ENCODE measurements at regions not wholly inside any gene's neighbourhood (a gene's known extent, or its start where the extent isn't known, plus 50 kb on each side); places are given as distances from the start of the nearest gene placed in this dataset.

GRCh38 chr20:11235058-11235457, 561.3 kb upstream of the JAG1 start:
- WGBS, 2 donors = 59 to 75% methylated on average over 3 of the region's 3 CpGs
- H3K9me3 ChIP-seq = no peaks in the 10 kb centered on the region
- ATAC-seq (peak in 2 of 8 donors; percentile 33), DNase-seq (no peak)
- TF ChIP-seq, protein P1, sequence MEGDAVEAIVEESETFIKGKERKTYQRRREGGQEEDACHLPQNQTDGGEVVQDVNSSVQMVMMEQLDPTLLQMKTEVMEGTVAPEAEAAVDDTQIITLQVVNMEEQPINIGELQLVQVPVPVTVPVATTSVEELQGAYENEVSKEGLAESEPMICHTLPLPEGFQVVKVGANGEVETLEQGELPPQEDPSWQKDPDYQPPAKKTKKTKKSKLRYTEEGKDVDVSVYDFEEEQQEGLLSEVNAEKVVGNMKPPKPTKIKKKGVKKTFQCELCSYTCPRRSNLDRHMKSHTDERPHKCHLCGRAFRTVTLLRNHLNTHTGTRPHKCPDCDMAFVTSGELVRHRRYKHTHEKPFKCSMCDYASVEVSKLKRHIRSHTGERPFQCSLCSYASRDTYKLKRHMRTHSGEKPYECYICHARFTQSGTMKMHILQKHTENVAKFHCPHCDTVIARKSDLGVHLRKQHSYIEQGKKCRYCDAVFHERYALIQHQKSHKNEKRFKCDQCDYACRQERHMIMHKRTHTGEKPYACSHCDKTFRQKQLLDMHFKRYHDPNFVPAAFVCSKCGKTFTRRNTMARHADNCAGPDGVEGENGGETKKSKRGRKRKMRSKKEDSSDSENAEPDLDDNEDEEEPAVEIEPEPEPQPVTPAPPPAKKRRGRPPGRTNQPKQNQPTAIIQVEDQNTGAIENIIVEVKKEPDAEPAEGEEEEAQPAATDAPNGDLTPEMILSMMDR (IDR thresholded peaks at IDR 0.05) = no peak
- H3K36me3 ChIP-seq = no peaks in the 10 kb centered on the region
- H3K27ac ChIP-seq = peak overlapping the region in 8 of 10 donors; percentile 7 to 67 (median 61)
- no peak overlapping the region for H3K4me3 ChIP-seq
- peaks cover 0 to 25% (median 11%) of the 10 kb centered on the region in 9 donors for H3K4me1 ChIP-seq
- intact Hi-C loops (cut with DNase I) = no loop called here
- H3K27me3 ChIP-seq = no peaks in the 10 kb centered on the region

- intact Hi-C loops (cut with DNase I) = no loop called here
- Histone ChIP-seq H3K36me3 (no peaks in the 10 kb centered on the region), H3K27ac (no peak overlapping the region), H3K9me3 (no peaks in the 10 kb centered on the region), H3K4me1 (peaks cover 0 to 9% (median 0%) of the 10 kb centered on the region in 9 donors), H3K27me3 (no peaks in the 10 kb centered on the region), H3K4me3 (no peak overlapping the region)
- DNase-seq = no peak
- WGBS, 2 donors = 95 to 98% methylated on average over 2 of the region's 2 CpGs
- no peak for ATAC-seq
- TF ChIP-seq, protein P1 (IDR thresholded peaks at IDR 0.05) = no peak
Observed at GRCh38 chr20:11242320-11242719, 568.5 kb upstream of the JAG1 start.

DNA sequence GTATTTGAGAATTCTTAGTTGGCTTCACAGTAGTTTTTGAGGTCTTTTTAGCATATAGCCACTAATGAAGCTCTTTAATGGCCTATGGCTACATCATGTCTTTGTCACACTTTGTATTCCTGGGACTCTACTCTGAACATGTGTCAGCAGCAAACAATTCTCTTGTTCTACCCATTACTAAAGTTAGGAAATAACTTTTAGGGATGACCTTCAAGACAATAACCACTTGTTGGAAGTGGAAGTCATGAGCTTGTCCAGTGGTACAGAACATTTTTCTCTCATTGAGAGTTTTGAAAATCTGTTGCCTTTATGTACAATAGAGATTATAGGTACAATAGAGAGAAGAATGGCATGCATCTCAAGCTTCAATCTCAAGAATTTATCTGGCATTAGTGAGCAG, 571.6 kb upstream of the JAG1 start:
- H3K9me3 ChIP-seq = no peaks in the 10 kb centered on the region
- H3K36me3 ChIP-seq = no peaks in the 10 kb centered on the region
- H3K27ac ChIP-seq = no peak overlapping the region
- TF ChIP-seq, protein P1 (IDR thresholded peaks at IDR 0.05) = no peak
- H3K27me3 ChIP-seq = peaks cover 0 to 8% (median 0%) of the 10 kb centered on the region in 7 donors
- DNase-seq (no peak), ATAC-seq (no peak)
- intact Hi-C loops (cut with DNase I) = no loop called here
- H3K4me3 ChIP-seq = no peak overlapping the region
- peaks cover 0 to 23% (median 0%) of the 10 kb centered on the region in 9 donors for H3K4me1 ChIP-seq

- Histone ChIP-seq H3K27ac (no peak overlapping the region), H3K36me3 (no peaks in the 10 kb centered on the region), H3K9me3 (no peaks in the 10 kb centered on the region), H3K4me3 (no peak overlapping the region), H3K4me1 (peaks cover 0 to 23% (median 0%) of the 10 kb centered on the region in 9 donors), H3K27me3 (peaks cover 0 to 8% (median 0%) of the 10 kb centered on the region in 7 donors)
- ATAC-seq (no peak), DNase-seq (no peak)
- intact Hi-C loops (cut with DNase I) = no loop called here
- WGBS, 2 donors = 84 to 90% methylated on average over 5 of the region's 5 CpGs
- TF ChIP-seq, protein P1 (IDR thresholded peaks at IDR 0.05) = no peak
Observed at GRCh38 chr20:11246251-11246775, 572.5 kb upstream of the JAG1 start.
